HCT116 (cell line): ENCODE measurements at regions not wholly inside any gene's neighbourhood (a gene's known extent, or its start where the extent isn't known, plus 50 kb on each side); places are given as distances from the start of the nearest gene placed in this dataset.

Source experiments
- ATAC-seq: fragments of 200-7000 bp; cut with Tn5 transposase; 2 replicates; pipeline ENCODE4 v1.9.1; 2020; ENCODE audit warnings: mild to moderate bottlenecking, moderate library complexity
- BruUV-seq: library from RNA; stranded (reverse); fragments of 400-500 nt; replicated peaks from 2 replicates; lab custom pipeline; 2021; lab: Mats Ljungman, UMichigan
- CTCF ChIA-PET: fragments of 300-600 bp; sonication (Branson Sonifier 250); formaldehyde crosslinking; loops from one replicate; lab custom pipeline; 2021; ENCODE audit warnings: antibody characterized with exemption; lab: Charles Lee
- POLR2A ChIA-PET: fragments of 300-600, 350-600 bp; sonication (Branson Sonifier 250); formaldehyde crosslinking; loops from one replicate; lab custom pipeline; 2021; ENCODE audit warnings: antibody characterized with exemption; lab: Charles Lee
- RAD21 ChIA-PET, 2 experiments: fragments of 300-600 bp; sonication (Branson Sonifier 250); formaldehyde crosslinking; loops; one replicate each; lab custom pipeline; 2023; ENCODE audit warnings: low total read pairs in 2 of 2; ENCODE audit not compliant: uncharacterized antibody in 2 of 2, unreplicated experiment in 2 of 2, low non-redundant PET in 1 of 2; lab: Charles Lee
- DNase-seq: peaks from one replicate; pipeline ENCODE4 v3.0.0-alpha.2; 2010; ENCODE audit warnings: low read depth, low spot score
- H2AFZ ChIP-seq: fragments of 200-600 bp; shearing (Covaris generic), sonication (generic); 2 replicates; pipeline ENCODE4 v1.6.1; 2017; ENCODE audit warnings: low read depth, mixed run types, mixed read lengths, antibody characterized with exemption, low read length; ENCODE audit not compliant: poor library complexity, severe bottlenecking
- H3K27ac ChIP-seq: 2 replicates; pipeline ENCODE4 v1.5.1; 2012; ENCODE audit warnings: low read depth, low read length
- H3K27me3 ChIP-seq: fragments of 200-600 bp; sonication (generic); 2 replicates; pipeline ENCODE4 v1.6.1; 2016; ENCODE audit warnings: mixed run types, low read length, mixed read lengths; ENCODE audit not compliant: insufficient read depth
- H3K36me3 ChIP-seq, 2 experiments: fragments of 200-500 bp in 1 of 2; fragments of 200-600 bp in 1 of 2; sonication (Bioruptor generic) in 1 of 2; sonication (generic) in 1 of 2; 2 replicates each; pipeline versions ENCODE4 v1.5.1 to v1.6.1; 2014 to 2016; ENCODE audit warnings: low read length in 2 of 2, inconsistent platforms in 1 of 2, mixed read lengths in 1 of 2, mixed run types in 1 of 2; ENCODE audit not compliant: insufficient read depth in 2 of 2, control insufficient read depth in 1 of 2
- H3K4me1 ChIP-seq, 2 experiments: fragments of 200-600 bp in 1 of 2; sonication (generic) in 1 of 2; 2 replicates each; pipeline versions ENCODE4 v1.5.1 to v1.6.1; 2012 to 2017; ENCODE audit warnings: low read length in 2 of 2, inconsistent platforms in 1 of 2, mild to moderate bottlenecking in 1 of 2, mixed read lengths in 1 of 2, mixed run types in 1 of 2, moderate library complexity in 1 of 2; ENCODE audit not compliant: insufficient read depth in 2 of 2, control insufficient read depth in 1 of 2
- H3K4me2 ChIP-seq: fragments of 200-600 bp; sonication (generic); 2 replicates; pipeline ENCODE4 v1.6.1; 2017; ENCODE audit warnings: mixed run types, low read length, mixed read lengths
- H3K4me3 ChIP-seq, 2 experiments: fragments of 200-600 bp in 1 of 2; sonication (generic) in 1 of 2; replicated peaks in 1 of 2; 2 replicates each; pipeline ENCODE4 v1.5.1; 2011 to 2016; ENCODE audit warnings: low read length in 2 of 2, control low read depth in 1 of 2, low read depth in 1 of 2, mild to moderate bottlenecking in 1 of 2, mixed read lengths in 1 of 2, mixed run types in 1 of 2
- H3K79me2 ChIP-seq: fragments of 200-600 bp; sonication (generic); 2 replicates; pipeline ENCODE4 v1.6.1; 2017; ENCODE audit warnings: mild to moderate bottlenecking, mixed run types, low read length, moderate library complexity, mixed read lengths; ENCODE audit not compliant: insufficient read depth
- H3K9ac ChIP-seq: fragments of 200-600 bp; sonication (generic); 2 replicates; pipeline ENCODE4 v1.6.1; 2016; ENCODE audit warnings: low read length, mixed read lengths
- H3K9me2 ChIP-seq: fragments of 200-600 bp; sonication (generic), shearing (Covaris generic); 2 replicates; pipeline ENCODE4 v1.6.1; 2017; ENCODE audit warnings: mixed run types, mild to moderate bottlenecking, moderate library complexity; ENCODE audit not compliant: insufficient read depth
- H3K9me3 ChIP-seq, 2 experiments: fragments of 200-500 bp in 1 of 2; fragments of 200-600 bp in 1 of 2; sonication (Bioruptor generic) in 1 of 2; sonication (generic) in 1 of 2; 2 replicates each; pipeline ENCODE4 v1.6.1; 2014 to 2017; ENCODE audit warnings: low read length in 2 of 2, mixed read lengths in 2 of 2, inconsistent platforms in 1 of 2, low read depth in 1 of 2, mild to moderate bottlenecking in 1 of 2, mixed run types in 1 of 2, moderate library complexity in 1 of 2; ENCODE audit not compliant: control insufficient read depth in 1 of 2, insufficient read depth in 1 of 2
- H4K20me1 ChIP-seq: fragments of 200-600 bp; sonication (generic), shearing (Covaris generic); 2 replicates; pipeline ENCODE4 v1.6.1; 2017; ENCODE audit warnings: mixed run types, mild to moderate bottlenecking, moderate library complexity; ENCODE audit not compliant: insufficient read depth
- CEBPB ChIP-seq: IDR thresholded peaks from 2 replicates; pipeline ENCODE4 v1.6.1; 2012; ENCODE audit warnings: low read depth
- CTCF ChIP-seq, 3 experiments: fragments of 200-600 bp in 1 of 3; sonication (generic) in 1 of 3; IDR thresholded peaks in 2 of 3; conservative IDR thresholded peaks in 1 of 3; 2 replicates each; pipeline ENCODE4 v1.5.1; 2012 to 2017; ENCODE audit warnings: low read depth in 2 of 3, low read length in 2 of 3, antibody characterized with exemption in 1 of 3, borderline replicate concordance in 1 of 3, control low read depth in 1 of 3, mild to moderate bottlenecking in 1 of 3, mixed read lengths in 1 of 3, mixed run types in 1 of 3, moderate library complexity in 1 of 3; ENCODE audit not compliant: insufficient read depth in 1 of 3
- EGR1 ChIP-seq: IDR thresholded peaks from 2 replicates; pipeline ENCODE4 v1.6.1; 2012; ENCODE audit warnings: low read depth
- ELF1 ChIP-seq: IDR thresholded peaks from 2 replicates; pipeline ENCODE4 v1.6.1; 2012; ENCODE audit warnings: low read depth, borderline replicate concordance
- EZH2 ChIP-seq: fragments of 200-600 bp; sonication (generic); IDR thresholded peaks from 2 replicates; pipeline ENCODE4 v1.6.1; 2017; ENCODE audit warnings: antibody characterized with exemption, mixed run types
- FOSL1 ChIP-seq: IDR thresholded peaks from 2 replicates; pipeline ENCODE4 v1.6.1; 2012; ENCODE audit warnings: low read depth
- JUND ChIP-seq: IDR thresholded peaks from 2 replicates; pipeline ENCODE4 v1.6.1; 2012
- MAX ChIP-seq: IDR thresholded peaks from 2 replicates; pipeline ENCODE4 v1.6.1; 2012
- RAD21 ChIP-seq: IDR thresholded peaks from 2 replicates; pipeline ENCODE4 v1.6.1; 2012; ENCODE audit warnings: low read depth, mild to moderate bottlenecking
- SP1 ChIP-seq: IDR thresholded peaks from 2 replicates; pipeline ENCODE4 v1.6.1; 2012; ENCODE audit warnings: low read depth
- SRF ChIP-seq: IDR thresholded peaks from 2 replicates; pipeline ENCODE4 v1.6.1; 2012; ENCODE audit warnings: low read depth
- TCF7L2 ChIP-seq: IDR thresholded peaks from 2 replicates; pipeline ENCODE4 v1.7.0; 2011; ENCODE audit warnings: borderline replicate concordance, inconsistent platforms; ENCODE audit not compliant: insufficient read depth, insufficient read length; ENCODE audit errors: extremely low read depth
- YY1 ChIP-seq: IDR thresholded peaks from 2 replicates; pipeline ENCODE4 v1.6.1; 2011; ENCODE audit warnings: low read length, low read depth, moderate library complexity, mild to moderate bottlenecking; ENCODE audit not compliant: insufficient replicate concordance; ENCODE audit errors: extremely low read depth
- ZFX ChIP-seq: fragments of 450-650 bp; IDR thresholded peaks from 2 replicates; pipeline ENCODE4 v1.6.1; 2017
- ZNF274 ChIP-seq: fragments of 200-500 bp; sonication (Bioruptor generic); IDR thresholded peaks from 2 replicates; pipeline ENCODE4 v1.6.1; 2014; ENCODE audit warnings: mild to moderate bottlenecking, low read depth, low read length, inconsistent platforms
- intact Hi-C: fragments of 100-400 bp; cut with micrococcal nuclease; formaldehyde crosslinking; loops from 2 replicates; pipeline ENCODE4 v1.10.0; 2022
- TF ChIP-seq, protein P1 (sequence below): IDR thresholded peaks from 2 replicates; pipeline ENCODE4 v1.6.1; 2012; ENCODE audit warnings: low read depth
- TF ChIP-seq, protein P2 (sequence below): IDR thresholded peaks from 2 replicates; pipeline ENCODE4 v1.6.1; 2011; ENCODE audit warnings: mild to moderate bottlenecking, low read length, moderate library complexity; ENCODE audit not compliant: insufficient replicate concordance; ENCODE audit errors: extremely low read depth

DNA sequence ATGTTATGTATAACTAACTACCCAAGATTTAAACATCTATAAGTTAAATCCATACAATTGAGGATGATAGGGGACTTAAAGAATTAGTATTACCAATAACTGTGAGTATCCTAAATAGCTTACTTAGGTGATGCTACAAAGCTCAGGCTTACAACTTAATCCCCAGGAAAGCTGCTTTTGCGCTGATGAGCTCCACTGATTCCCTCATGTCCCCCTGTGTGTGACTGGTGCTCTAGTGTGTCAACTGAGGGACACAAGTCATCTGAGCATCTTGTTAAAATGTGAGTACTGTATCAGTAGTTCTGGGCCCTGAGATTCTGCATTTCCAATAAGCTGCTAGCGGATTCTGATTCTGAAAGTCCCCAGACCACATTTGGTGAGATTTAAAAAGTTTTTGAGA, 1458.8 kb downstream of the MRPL39 start:
- no peaks in the 10 kb centered on the region for H3K4me1 ChIP-seq
- H3K9me3 ChIP-seq, result peaks cover 13 to 25% of the 10 kb centered on the region in 2 experiments; a peak in 2 of 4 replicates
- no peaks in the 10 kb centered on the region for H3K27me3 ChIP-seq
- intact Hi-C loops, result no loop called here
- no peak for TF ChIP-seq YY1
- no peak for TF ChIP-seq RAD21
- TF ChIP-seq MAX, result no peak
- no peak for TF ChIP-seq EZH2
- TF ChIP-seq SRF, result no peak
- TF ChIP-seq, protein P1, sequence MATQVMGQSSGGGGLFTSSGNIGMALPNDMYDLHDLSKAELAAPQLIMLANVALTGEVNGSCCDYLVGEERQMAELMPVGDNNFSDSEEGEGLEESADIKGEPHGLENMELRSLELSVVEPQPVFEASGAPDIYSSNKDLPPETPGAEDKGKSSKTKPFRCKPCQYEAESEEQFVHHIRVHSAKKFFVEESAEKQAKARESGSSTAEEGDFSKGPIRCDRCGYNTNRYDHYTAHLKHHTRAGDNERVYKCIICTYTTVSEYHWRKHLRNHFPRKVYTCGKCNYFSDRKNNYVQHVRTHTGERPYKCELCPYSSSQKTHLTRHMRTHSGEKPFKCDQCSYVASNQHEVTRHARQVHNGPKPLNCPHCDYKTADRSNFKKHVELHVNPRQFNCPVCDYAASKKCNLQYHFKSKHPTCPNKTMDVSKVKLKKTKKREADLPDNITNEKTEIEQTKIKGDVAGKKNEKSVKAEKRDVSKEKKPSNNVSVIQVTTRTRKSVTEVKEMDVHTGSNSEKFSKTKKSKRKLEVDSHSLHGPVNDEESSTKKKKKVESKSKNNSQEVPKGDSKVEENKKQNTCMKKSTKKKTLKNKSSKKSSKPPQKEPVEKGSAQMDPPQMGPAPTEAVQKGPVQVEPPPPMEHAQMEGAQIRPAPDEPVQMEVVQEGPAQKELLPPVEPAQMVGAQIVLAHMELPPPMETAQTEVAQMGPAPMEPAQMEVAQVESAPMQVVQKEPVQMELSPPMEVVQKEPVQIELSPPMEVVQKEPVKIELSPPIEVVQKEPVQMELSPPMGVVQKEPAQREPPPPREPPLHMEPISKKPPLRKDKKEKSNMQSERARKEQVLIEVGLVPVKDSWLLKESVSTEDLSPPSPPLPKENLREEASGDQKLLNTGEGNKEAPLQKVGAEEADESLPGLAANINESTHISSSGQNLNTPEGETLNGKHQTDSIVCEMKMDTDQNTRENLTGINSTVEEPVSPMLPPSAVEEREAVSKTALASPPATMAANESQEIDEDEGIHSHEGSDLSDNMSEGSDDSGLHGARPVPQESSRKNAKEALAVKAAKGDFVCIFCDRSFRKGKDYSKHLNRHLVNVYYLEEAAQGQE, result no peak
- no peak for TF ChIP-seq ZNF274
- TF ChIP-seq ZFX, result no peak
- TF ChIP-seq, protein P2, sequence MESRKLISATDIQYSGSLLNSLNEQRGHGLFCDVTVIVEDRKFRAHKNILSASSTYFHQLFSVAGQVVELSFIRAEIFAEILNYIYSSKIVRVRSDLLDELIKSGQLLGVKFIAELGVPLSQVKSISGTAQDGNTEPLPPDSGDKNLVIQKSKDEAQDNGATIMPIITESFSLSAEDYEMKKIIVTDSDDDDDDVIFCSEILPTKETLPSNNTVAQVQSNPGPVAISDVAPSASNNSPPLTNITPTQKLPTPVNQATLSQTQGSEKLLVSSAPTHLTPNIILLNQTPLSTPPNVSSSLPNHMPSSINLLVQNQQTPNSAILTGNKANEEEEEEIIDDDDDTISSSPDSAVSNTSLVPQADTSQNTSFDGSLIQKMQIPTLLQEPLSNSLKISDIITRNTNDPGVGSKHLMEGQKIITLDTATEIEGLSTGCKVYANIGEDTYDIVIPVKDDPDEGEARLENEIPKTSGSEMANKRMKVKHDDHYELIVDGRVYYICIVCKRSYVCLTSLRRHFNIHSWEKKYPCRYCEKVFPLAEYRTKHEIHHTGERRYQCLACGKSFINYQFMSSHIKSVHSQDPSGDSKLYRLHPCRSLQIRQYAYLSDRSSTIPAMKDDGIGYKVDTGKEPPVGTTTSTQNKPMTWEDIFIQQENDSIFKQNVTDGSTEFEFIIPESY, result no peak
- TF ChIP-seq SP1, result no peak
- no peak for TF ChIP-seq JUND
- no peak for TF ChIP-seq TCF7L2
- TF ChIP-seq FOSL1, result no peak
- no peak for TF ChIP-seq EGR1
- no peak for TF ChIP-seq CEBPB
- TF ChIP-seq ELF1, result no peak
- TF ChIP-seq CTCF (IDR thresholded peaks at IDR 0.05 in 2 of 3, conservative IDR thresholded peaks at IDR 0.05 in 1 of 3; ENCODE audit: borderline replicate concordance in 1 of 3, insufficient read depth in 1 of 3, low read depth in 2 of 3, low read length in 2 of 3), result no peak
- no peak overlapping the region for H3K4me3 ChIP-seq
- H3K9me2 ChIP-seq, result no peaks in the 10 kb centered on the region
- H2AFZ ChIP-seq, result no peak overlapping the region
- no peak overlapping the region for H3K9ac ChIP-seq
- RAD21 ChIA-PET, result no interaction called here
- H3K79me2 ChIP-seq, result no peaks in the 10 kb centered on the region
- POLR2A ChIA-PET, result no interaction called here
- CTCF ChIA-PET, result no interaction called here
- H3K27ac ChIP-seq, result no peak overlapping the region
- ATAC-seq (no peak), DNase-seq (no peak)
- H3K36me3 ChIP-seq, result no peaks in the 10 kb centered on the region
- no TSS peak for BruUV-seq
- no peaks in the 10 kb centered on the region for H4K20me1 ChIP-seq
- no peak overlapping the region for H3K4me2 ChIP-seq
